MM.1S (cell line): ENCODE measurements at regions not wholly inside any gene's neighbourhood (a gene's known extent, or its start where the extent isn't known, plus 50 kb on each side); places are given as distances from the start of the nearest gene placed in this dataset.

Source experiments
- DNase-seq: peaks from one replicate; pipeline ENCODE4 v3.0.0-alpha.2; 2015
- H2AFZ ChIP-seq: fragments of 300-600 bp; sonication (generic); 2 replicates; pipeline ENCODE4 v1.6.0; 2016; ENCODE audit warnings: antibody characterized with exemption, low read length
- H3F3A ChIP-seq: fragments of 300-600 bp; sonication (generic); 2 replicates; pipeline ENCODE4 v1.6.1; 2016; ENCODE audit warnings: mild to moderate bottlenecking, antibody characterized with exemption, low read length, moderate library complexity, mixed read lengths; ENCODE audit not compliant: insufficient read depth
- H3K27ac ChIP-seq: fragments of 300-600 bp; sonication (generic); 2 replicates; pipeline ENCODE4 v1.5.1; 2016; ENCODE audit warnings: mild to moderate bottlenecking, low read length
- H3K27me3 ChIP-seq: fragments of 300-600 bp; sonication (generic); replicated peaks from 2 replicates; pipeline ENCODE4 v1.6.0; 2016; ENCODE audit warnings: low read length; ENCODE audit not compliant: insufficient read depth
- H3K36me3 ChIP-seq: fragments of 300-600 bp; sonication (generic); replicated peaks from 2 replicates; pipeline ENCODE4 v1.6.1; 2016; ENCODE audit warnings: mild to moderate bottlenecking, low read length, mixed read lengths; ENCODE audit not compliant: insufficient read depth
- H3K4me1 ChIP-seq: fragments of 300-600 bp; sonication (generic); 2 replicates; pipeline ENCODE4 v1.6.1; 2016; ENCODE audit warnings: low read length, mixed read lengths
- H3K4me2 ChIP-seq: fragments of 300-600 bp; sonication (generic); 2 replicates; pipeline ENCODE4 v1.6.0; 2016; ENCODE audit warnings: low read depth, low read length
- H3K4me3 ChIP-seq: fragments of 300-600 bp; sonication (generic); 2 replicates; pipeline ENCODE4 v1.5.1; 2016; ENCODE audit warnings: low read length, mixed read lengths
- H3K79me2 ChIP-seq: fragments of 300-600 bp; sonication (generic); 2 replicates; pipeline ENCODE4 v1.6.1; 2016; ENCODE audit warnings: mixed run types, low read length, mixed read lengths
- H3K9ac ChIP-seq: fragments of 300-600 bp; sonication (generic); 2 replicates; pipeline ENCODE4 v1.6.1; 2016; ENCODE audit warnings: low read length, mixed read lengths
- H3K9me2 ChIP-seq: fragments of 300-600 bp; sonication (generic); replicated peaks from 2 replicates; pipeline ENCODE4 v1.6.1; 2016; ENCODE audit warnings: mild to moderate bottlenecking, low read length, mixed read lengths; ENCODE audit not compliant: insufficient read depth
- H3K9me3 ChIP-seq: fragments of 300-600 bp; sonication (generic); replicated peaks from 2 replicates; pipeline ENCODE4 v1.6.1; 2016; ENCODE audit warnings: mild to moderate bottlenecking, low read length, mixed read lengths; ENCODE audit not compliant: insufficient read depth
- H4K20me1 ChIP-seq: fragments of 300-600 bp; sonication (generic); 2 replicates; pipeline ENCODE4 v1.6.1; 2016; ENCODE audit warnings: mild to moderate bottlenecking, low read length, moderate library complexity, mixed read lengths; ENCODE audit not compliant: insufficient read depth
- CTCF ChIP-seq: fragments of 300-600 bp; sonication (generic); IDR thresholded peaks from 2 replicates; pipeline ENCODE4 v1.5.1; 2016; ENCODE audit warnings: antibody characterized with exemption, low read length, mixed read lengths
- EZH2 ChIP-seq: fragments of 300-600 bp; sonication (generic); optimal IDR thresholded peaks from 2 replicates; pipeline ENCODE3; 2017; ENCODE audit warnings: low read depth, mild to moderate bottlenecking, antibody characterized with exemption, low read length, mixed read lengths
- EZH2phosphoT487 ChIP-seq: fragments of 300-600 bp; sonication (generic); IDR thresholded peaks from 2 replicates; pipeline ENCODE4 v1.6.1; 2018; ENCODE audit warnings: antibody characterized with exemption, low read length

- Histone ChIP-seq H3K4me3 (no peak overlapping the region), H3K27ac (no peak overlapping the region), H3F3A (no peaks in the 10 kb centered on the region), H3K9me3 (no peaks in the 10 kb centered on the region), H3K36me3 (no peaks in the 10 kb centered on the region), H4K20me1 (no peaks in the 10 kb centered on the region), H3K4me1 (no peaks in the 10 kb centered on the region), H3K79me2 (no peaks in the 10 kb centered on the region), H3K27me3 (peaks cover 8% of the 10 kb centered on the region; the same call in 1 of the 2 replicates), H2AFZ (no peak overlapping the region), H3K4me2 (no peak overlapping the region), H3K9ac (no peak overlapping the region), H3K9me2 (no peaks in the 10 kb centered on the region)
- no peak for DNase-seq
- no peak for TF ChIP-seq EZH2
- no peak for TF ChIP-seq CTCF
- no peak for TF ChIP-seq EZH2phosphoT487
Measured at GRCh38 chr4:1553365-1553764, 130.7 kb downstream of the FAM53A start.

- Histone ChIP-seq H3K27ac (no peak overlapping the region), H4K20me1 (no peaks in the 10 kb centered on the region), H3K4me1 (no peaks in the 10 kb centered on the region), H3K4me2 (no peak overlapping the region), H3K9me3 (no peaks in the 10 kb centered on the region), H3K79me2 (no peaks in the 10 kb centered on the region), H3K4me3 (no peak overlapping the region), H3K36me3 (no peaks in the 10 kb centered on the region), H3K27me3 (peaks cover 11% of the 10 kb centered on the region; the same call in 1 of the 2 replicates), H2AFZ (no peak overlapping the region), H3K9ac (no peak overlapping the region), H3K9me2 (no peaks in the 10 kb centered on the region), H3F3A (no peaks in the 10 kb centered on the region)
- no peak for DNase-seq
- no peak for TF ChIP-seq CTCF
- no peak for TF ChIP-seq EZH2
- TF ChIP-seq EZH2phosphoT487 = no peak
Measured at GRCh38 chr4:1552451-1552850, 131.7 kb downstream of the FAM53A start.

- Histone ChIP-seq H3K36me3 (no peaks in the 10 kb centered on the region), H4K20me1 (no peaks in the 10 kb centered on the region), H2AFZ (no peak overlapping the region), H3K27ac (no peak overlapping the region), H3K9me3 (no peaks in the 10 kb centered on the region), H3K4me1 (no peaks in the 10 kb centered on the region), H3K4me2 (no peak overlapping the region), H3K9me2 (no peaks in the 10 kb centered on the region), H3K27me3 (peaks cover 9% of the 10 kb centered on the region; the same call in 1 of the 2 replicates), H3K4me3 (no peak overlapping the region), H3K79me2 (no peaks in the 10 kb centered on the region), H3F3A (no peaks in the 10 kb centered on the region), H3K9ac (no peak overlapping the region)
- TF ChIP-seq EZH2phosphoT487 (no peak), EZH2 (no peak), CTCF (no peak)
- no peak for DNase-seq
Measured at GRCh38 chr4:1551211-1551610, 132.9 kb downstream of the FAM53A start.
